Coronary artery (tissue), 2 donors: ENCODE measurements at regions not wholly inside any gene's neighbourhood (a gene's known extent, or its start where the extent isn't known, plus 50 kb on each side); places are given as distances from the start of the nearest gene placed in this dataset.

Experiments
- DNase-seq: peaks from one replicate; pipeline ENCODE4 v3.0.0-alpha.2; 2017; ENCODE audit warnings: low spot score
- H3K27ac ChIP-seq, 2 donors: fragments of 200-600 bp; sonication (generic); one replicate each; pipeline ENCODE4 v1.5.1; 2016 to 2019
- H3K4me3 ChIP-seq: fragments of 200-600 bp; sonication (generic); 2 replicates; pipeline ENCODE4 v1.5.1; 2016; ENCODE audit warnings: mild to moderate bottlenecking, moderate library complexity
- TF ChIP-seq, protein P1 (sequence below): fragments of 200-600 bp; sonication (generic); IDR thresholded peaks from one replicate; pipeline ENCODE4 v1.5.1; 2019; ENCODE audit warnings: antibody characterized with exemption

- no peak for DNase-seq
- H3K27ac ChIP-seq: no peak overlapping the region
- TF ChIP-seq, protein P1, sequence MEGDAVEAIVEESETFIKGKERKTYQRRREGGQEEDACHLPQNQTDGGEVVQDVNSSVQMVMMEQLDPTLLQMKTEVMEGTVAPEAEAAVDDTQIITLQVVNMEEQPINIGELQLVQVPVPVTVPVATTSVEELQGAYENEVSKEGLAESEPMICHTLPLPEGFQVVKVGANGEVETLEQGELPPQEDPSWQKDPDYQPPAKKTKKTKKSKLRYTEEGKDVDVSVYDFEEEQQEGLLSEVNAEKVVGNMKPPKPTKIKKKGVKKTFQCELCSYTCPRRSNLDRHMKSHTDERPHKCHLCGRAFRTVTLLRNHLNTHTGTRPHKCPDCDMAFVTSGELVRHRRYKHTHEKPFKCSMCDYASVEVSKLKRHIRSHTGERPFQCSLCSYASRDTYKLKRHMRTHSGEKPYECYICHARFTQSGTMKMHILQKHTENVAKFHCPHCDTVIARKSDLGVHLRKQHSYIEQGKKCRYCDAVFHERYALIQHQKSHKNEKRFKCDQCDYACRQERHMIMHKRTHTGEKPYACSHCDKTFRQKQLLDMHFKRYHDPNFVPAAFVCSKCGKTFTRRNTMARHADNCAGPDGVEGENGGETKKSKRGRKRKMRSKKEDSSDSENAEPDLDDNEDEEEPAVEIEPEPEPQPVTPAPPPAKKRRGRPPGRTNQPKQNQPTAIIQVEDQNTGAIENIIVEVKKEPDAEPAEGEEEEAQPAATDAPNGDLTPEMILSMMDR: no peak
- H3K4me3 ChIP-seq: no peak overlapping the region
Observed at GRCh38 chr3:26049951-26050350, 260.1 kb downstream of the OXSM start.

DNA sequence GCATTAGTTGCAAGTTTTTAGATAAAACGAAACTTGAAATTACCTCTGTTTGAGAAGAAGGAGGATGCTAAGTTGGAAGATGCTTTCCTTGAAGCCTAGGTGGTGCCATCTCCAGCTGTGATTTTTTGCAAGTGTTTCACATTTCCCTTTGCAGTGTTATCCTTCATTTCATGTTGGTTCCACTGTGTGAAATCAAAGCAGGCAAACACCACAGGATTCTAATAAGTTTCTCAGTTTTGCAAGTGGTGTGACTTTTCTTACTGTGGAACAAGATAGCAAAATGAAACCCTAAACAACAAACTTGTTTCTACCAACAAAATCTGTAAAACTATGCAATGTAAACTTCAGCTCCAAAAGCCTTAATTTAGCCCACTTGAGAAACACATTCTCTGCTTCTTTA is 260.9 kb downstream of the OXSM start:
- DNase-seq: no peak
- TF ChIP-seq, protein P1: no peak
- Histone ChIP-seq H3K4me3 (no peak overlapping the region), H3K27ac (no peak overlapping the region)

DNA sequence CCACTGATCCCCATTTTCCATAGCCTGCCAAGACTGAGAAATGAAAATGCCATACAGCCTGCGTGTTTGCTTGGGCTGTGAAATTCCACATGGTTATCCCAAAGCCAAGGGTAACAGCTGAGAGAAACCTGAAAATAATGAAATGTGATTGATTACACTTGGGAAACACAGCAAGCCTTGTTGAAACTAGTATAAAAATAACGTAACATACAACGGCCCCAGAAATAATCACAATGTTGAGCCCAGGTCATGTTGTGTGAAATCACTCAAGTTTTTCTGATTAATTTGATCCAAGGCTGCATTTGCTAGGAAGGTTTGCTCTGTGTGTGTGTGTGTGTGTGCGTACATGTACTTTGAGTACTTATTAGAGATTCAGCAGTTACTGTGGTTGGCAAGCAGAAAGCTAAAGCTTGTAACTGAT is 269.0 kb downstream of the OXSM start:
- H3K27ac ChIP-seq: no peak overlapping the region
- H3K4me3 ChIP-seq: no peak overlapping the region
- DNase-seq: no peak
- TF ChIP-seq, protein P1: no peak

- Histone ChIP-seq H3K4me3 (no peak overlapping the region), H3K27ac (no peak overlapping the region)
- DNase-seq: no peak
- TF ChIP-seq, protein P1: no peak
Observed at GRCh38 chr3:26061947-26062346, 272.1 kb downstream of the OXSM start.

DNA sequence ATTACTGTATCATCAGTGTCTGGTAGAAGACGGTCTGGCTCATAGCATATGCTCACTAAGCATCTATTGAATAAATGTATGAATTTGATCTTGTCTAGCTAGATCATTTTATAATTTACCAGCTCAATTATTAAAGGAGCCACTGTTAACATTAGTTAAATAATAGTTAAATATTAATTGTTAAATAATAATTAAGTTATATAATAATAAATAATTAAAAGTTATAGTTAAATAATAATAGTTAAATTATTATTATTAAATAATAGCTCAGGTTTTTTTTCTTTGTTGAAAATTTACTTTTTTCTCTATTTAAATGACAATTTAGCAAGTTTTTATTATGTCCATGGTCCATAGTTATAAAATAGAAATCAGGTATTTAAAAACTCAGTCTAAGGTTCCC is 274.4 kb downstream of the OXSM start:
- Histone ChIP-seq H3K27ac (no peak overlapping the region), H3K4me3 (no peak overlapping the region)
- TF ChIP-seq, protein P1: no peak
- no peak for DNase-seq

DNA sequence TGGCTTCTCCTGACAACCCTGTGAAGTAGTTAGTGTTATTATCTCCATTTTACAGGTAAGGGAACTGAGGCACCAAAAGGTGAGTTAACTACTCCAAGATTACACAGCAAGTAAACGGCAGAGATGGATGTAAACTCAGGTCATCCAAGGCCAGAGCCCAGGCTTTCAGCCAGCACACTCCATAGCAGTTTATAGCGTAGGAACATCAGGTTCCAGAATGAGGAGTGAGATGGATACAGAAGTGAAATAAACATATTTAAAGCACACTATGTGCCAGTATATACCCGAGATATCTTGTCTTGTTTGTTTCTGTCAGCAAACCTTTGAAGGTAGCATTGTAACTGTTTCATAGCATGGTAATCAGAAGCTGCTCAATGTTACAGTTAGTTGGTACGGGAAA is 279.0 kb downstream of the OXSM start:
- TF ChIP-seq, protein P1: no peak
- Histone ChIP-seq H3K27ac (no peak overlapping the region), H3K4me3 (no peak overlapping the region)
- DNase-seq: no peak

- H3K4me3 ChIP-seq: no peak overlapping the region
- H3K27ac ChIP-seq: no peak overlapping the region
- DNase-seq: no peak
- TF ChIP-seq, protein P1: no peak
Observed at GRCh38 chr3:26070854-26071253, 281.0 kb downstream of the OXSM start.
